NT2/D1 (cell line): ENCODE measurements at regions not wholly inside any gene's neighbourhood (a gene's known extent, or its start where the extent isn't known, plus 50 kb on each side); places are given as distances from the start of the nearest gene placed in this dataset.

Experiments
- DNase-seq: peaks from one replicate; pipeline ENCODE4 v3.0.0-alpha.2; 2011; ENCODE audit warnings: low read depth, low spot score
- H3K27me3 ChIP-seq: 2 replicates; pipeline ENCODE4 v1.6.0; 2011; ENCODE audit warnings: mild to moderate bottlenecking; ENCODE audit not compliant: insufficient read length, insufficient read depth
- H3K36me3 ChIP-seq: 2 replicates; pipeline ENCODE4 v1.6.1; 2011; ENCODE audit warnings: mild to moderate bottlenecking, low read length, mixed read lengths; ENCODE audit not compliant: insufficient read depth, insufficient read length
- H3K4me1 ChIP-seq: 2 replicates; pipeline ENCODE4 v1.5.1; 2011; ENCODE audit not compliant: insufficient read depth, insufficient read length
- H3K4me3 ChIP-seq: 2 replicates; pipeline ENCODE4 v1.5.1; 2011; ENCODE audit warnings: low read depth; ENCODE audit not compliant: insufficient read length
- H3K9ac ChIP-seq: 2 replicates; pipeline ENCODE4 v1.6.0; 2011; ENCODE audit warnings: low read depth; ENCODE audit not compliant: insufficient read length
- H3K9me3 ChIP-seq: 2 replicates; pipeline ENCODE4 v1.5.1; 2011; ENCODE audit warnings: mild to moderate bottlenecking, low read length; ENCODE audit not compliant: insufficient read depth
- SUZ12 ChIP-seq: IDR thresholded peaks from 2 replicates; pipeline ENCODE4 v1.6.1; 2011; ENCODE audit not compliant: insufficient read length, insufficient read depth; ENCODE audit errors: extremely low read depth
- YY1 ChIP-seq: IDR thresholded peaks from 2 replicates; pipeline ENCODE4 v1.6.1; 2011; ENCODE audit not compliant: insufficient read length, insufficient read depth
- ZNF274 ChIP-seq: IDR thresholded peaks from 2 replicates; pipeline ENCODE4 v1.6.1; 2011; ENCODE audit warnings: mild to moderate bottlenecking, low read depth, low read length

- DNase-seq, result no peak
- TF ChIP-seq SUZ12 (no peak), YY1 (no peak), ZNF274 (no peak)
Measured at GRCh38 chr9:95620314-95620713, 103.5 kb upstream of the PTCH1 start.

DNA sequence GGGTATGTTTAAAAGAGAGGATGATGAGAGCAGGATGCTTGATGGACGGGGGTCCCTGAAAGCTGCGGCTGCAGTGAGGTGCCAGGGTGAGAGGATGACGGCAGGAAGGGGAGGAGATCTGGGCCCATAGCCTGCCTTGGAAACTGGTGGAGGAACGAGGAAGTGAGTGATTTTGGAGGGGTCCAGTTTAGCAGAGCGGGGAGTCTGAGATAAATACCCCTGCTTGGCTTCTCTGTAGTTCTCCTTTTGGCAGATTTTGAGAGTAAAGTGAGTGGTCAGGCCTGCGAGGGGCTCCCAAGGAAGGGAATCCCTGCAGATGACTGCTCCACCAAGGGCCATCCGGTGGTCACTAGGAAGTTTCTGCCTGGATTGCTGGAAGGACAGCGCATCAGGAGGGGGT is 98.5 kb upstream of the PTCH1 start:
- TF ChIP-seq YY1 (no peak), ZNF274 (no peak), SUZ12 (no peak)
- Histone ChIP-seq H3K9me3 (no peaks in the 10 kb centered on the region), H3K4me1 (no peaks in the 10 kb centered on the region), H3K27me3 (no peaks in the 10 kb centered on the region), H3K4me3 (no peak overlapping the region), H3K36me3 (no peaks in the 10 kb centered on the region), H3K9ac (no peak overlapping the region)
- DNase-seq, result no peak

More at GRCh38 chr9:95620314-95620713, 103.5 kb upstream of the PTCH1 start:
- Histone ChIP-seq H3K36me3 (no peaks in the 10 kb centered on the region), H3K9me3 (no peaks in the 10 kb centered on the region), H3K27me3 (no peaks in the 10 kb centered on the region), H3K4me3 (no peak overlapping the region), H3K4me1 (no peaks in the 10 kb centered on the region), H3K9ac (no peak overlapping the region)

- no peaks in the 10 kb centered on the region for H3K27me3 ChIP-seq
- H3K4me3 ChIP-seq, result no peak overlapping the region
- H3K36me3 ChIP-seq, result no peaks in the 10 kb centered on the region
- H3K9ac ChIP-seq, result no peak overlapping the region
- no peaks in the 10 kb centered on the region for H3K9me3 ChIP-seq
- TF ChIP-seq SUZ12 (no peak), ZNF274 (no peak), YY1 (no peak)
- no peak for DNase-seq
- H3K4me1 ChIP-seq, result no peaks in the 10 kb centered on the region
Measured at GRCh38 chr9:95613670-95614069, 96.9 kb upstream of the PTCH1 start.

GRCh38 chr9:95611354-95611753 is 94.6 kb upstream of the PTCH1 start:
- H3K4me1 ChIP-seq, result peaks cover 4% of the 10 kb centered on the region
- no peaks in the 10 kb centered on the region for H3K36me3 ChIP-seq
- H3K9ac ChIP-seq, result no peak overlapping the region
- H3K9me3 ChIP-seq, result no peaks in the 10 kb centered on the region
- no peaks in the 10 kb centered on the region for H3K27me3 ChIP-seq
- no peak for DNase-seq
- TF ChIP-seq ZNF274, result no peak
- H3K4me3 ChIP-seq, result no peak overlapping the region

GRCh38 chr9:95610006-95610785 is 93.4 kb upstream of the PTCH1 start:
- Histone ChIP-seq H3K4me1 (peaks cover 4% of the 10 kb centered on the region), H3K9me3 (no peaks in the 10 kb centered on the region), H3K4me3 (no peak overlapping the region), H3K36me3 (no peaks in the 10 kb centered on the region), H3K27me3 (no peaks in the 10 kb centered on the region), H3K9ac (no peak overlapping the region)
- no peak for DNase-seq
- TF ChIP-seq ZNF274, result no peak
- no peak for TF ChIP-seq YY1
- TF ChIP-seq SUZ12, result no peak

GRCh38 chr9:95609426-95609825 is 92.7 kb upstream of the PTCH1 start:
- TF ChIP-seq ZNF274, result no peak
- no peak for TF ChIP-seq YY1
- no peak for TF ChIP-seq SUZ12
- Histone ChIP-seq H3K4me3 (no peak overlapping the region), H3K36me3 (no peaks in the 10 kb centered on the region), H3K9me3 (no peaks in the 10 kb centered on the region), H3K4me1 (peaks cover 4% of the 10 kb centered on the region), H3K27me3 (no peaks in the 10 kb centered on the region), H3K9ac (no peak overlapping the region)
- DNase-seq, result no peak

GRCh38 chr9:95608341-95608740 is 91.6 kb upstream of the PTCH1 start:
- Histone ChIP-seq H3K4me1 (peaks cover 4% of the 10 kb centered on the region), H3K36me3 (no peaks in the 10 kb centered on the region), H3K4me3 (no peak overlapping the region), H3K27me3 (no peaks in the 10 kb centered on the region), H3K9me3 (no peaks in the 10 kb centered on the region), H3K9ac (no peak overlapping the region)
- TF ChIP-seq ZNF274, result no peak
- TF ChIP-seq SUZ12, result no peak
- no peak for TF ChIP-seq YY1
- no peak for DNase-seq

DNA sequence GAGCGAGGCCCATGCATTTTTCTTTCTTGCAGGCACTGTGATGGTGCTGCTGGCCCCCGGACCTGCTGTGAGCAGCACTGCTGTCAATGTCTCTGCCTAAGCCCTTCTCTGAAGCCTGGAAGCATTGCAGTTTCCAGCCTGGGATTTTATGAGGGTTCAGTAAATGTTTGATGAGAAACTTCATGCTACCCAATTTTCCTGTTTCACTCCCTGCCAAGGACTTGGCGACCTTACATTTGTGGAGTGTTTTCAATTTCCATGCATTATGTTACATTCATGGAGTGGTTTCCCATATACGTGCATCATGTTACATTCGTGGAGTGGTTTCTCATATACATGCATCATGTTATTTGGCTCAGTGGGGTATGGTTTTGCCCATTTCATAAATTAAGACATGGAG is 90.7 kb upstream of the PTCH1 start:
- Histone ChIP-seq H3K4me3 (no peak overlapping the region), H3K27me3 (peaks cover 3% of the 10 kb centered on the region), H3K36me3 (no peaks in the 10 kb centered on the region), H3K9ac (no peak overlapping the region), H3K4me1 (peaks cover 4% of the 10 kb centered on the region), H3K9me3 (no peaks in the 10 kb centered on the region)
- TF ChIP-seq SUZ12, result no peak
- no peak for DNase-seq
